ENCODE measurements at regions not wholly inside any gene's neighbourhood (a gene's known extent, or its start where the extent isn't known, plus 50 kb on each side); places are given as distances from the start of the nearest gene placed in this dataset.
"Not testable (repeated sequence)": the region's sequence is repeated elsewhere in the genome, so short reads cannot be mapped to it uniquely, and the experiment has no call there.

DNA sequence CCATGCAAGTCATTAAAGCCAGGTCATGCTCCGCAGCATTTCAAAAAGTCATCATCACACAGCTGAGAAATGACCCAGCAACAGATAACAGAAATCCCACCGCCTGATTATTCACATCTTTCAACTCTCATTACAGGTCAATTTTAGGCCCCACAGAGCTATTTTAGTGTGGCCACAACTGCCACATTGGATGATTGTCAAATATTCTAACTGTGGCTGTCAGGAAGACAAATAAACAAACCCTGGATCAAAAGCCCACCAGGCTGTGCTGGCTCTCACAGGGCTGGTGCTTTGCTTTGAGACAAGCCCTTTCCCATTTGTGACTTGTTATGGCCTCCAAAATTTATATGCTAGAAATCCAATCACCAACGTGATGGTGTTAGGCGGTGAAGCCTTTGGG lies 117.6 kb upstream of the CDC14C start:
- DNase-seq: no peak
- intact Hi-C loops (cut with DNase I): no loop called here
- no peak for ATAC-seq (ENCODE audit: poor library complexity)

- ATAC-seq (ENCODE audit: poor library complexity): no peak
- intact Hi-C loops (cut with DNase I): no loop called here
- DNase-seq: no peak
Observed at GRCh38 chr7:48811071-48811470, 113.3 kb upstream of the CDC14C start.

DNA sequence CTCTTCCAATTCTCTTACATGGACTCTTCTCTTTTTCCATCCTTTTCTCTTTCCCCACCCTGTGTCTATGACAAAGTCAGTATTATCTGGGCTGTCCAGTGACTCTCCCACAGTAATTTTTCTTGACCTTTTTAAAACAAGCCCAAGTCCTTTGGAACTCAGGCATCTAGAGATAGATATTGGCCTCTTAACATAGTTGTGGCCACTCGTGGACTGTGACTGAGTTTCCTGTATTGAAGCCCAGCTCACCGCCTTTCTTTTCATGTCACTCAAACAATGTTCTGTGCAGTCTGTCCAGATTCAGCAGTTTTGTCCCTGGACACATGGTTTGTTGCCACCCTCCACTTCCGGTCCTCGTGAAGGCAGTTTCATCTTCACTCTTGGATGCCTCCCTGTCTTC lies 110.9 kb upstream of the CDC14C start:
- intact Hi-C loops (cut with DNase I): no loop called here
- DNase-seq (no peak), ATAC-seq (ENCODE audit: poor library complexity) (no peak)

DNA sequence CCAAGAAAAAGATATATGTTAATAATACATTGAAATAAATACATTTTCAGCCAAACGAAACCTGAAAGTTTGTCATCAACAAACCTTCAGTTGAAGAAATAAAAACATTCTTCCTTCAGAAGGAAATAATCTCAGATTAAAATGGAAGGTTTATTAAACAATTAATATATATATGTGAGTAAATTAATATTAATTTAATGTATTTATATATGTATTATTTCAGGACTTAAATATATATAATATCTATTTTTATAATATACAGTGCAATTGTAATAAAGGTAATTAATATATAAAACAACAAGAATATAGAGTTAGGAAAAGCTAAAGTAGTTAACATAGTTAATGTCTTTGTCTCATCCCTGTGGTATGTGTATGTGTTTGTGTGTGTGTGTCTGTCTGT lies 102.2 kb upstream of the CDC14C start:
- DNase-seq: no peak
- intact Hi-C loops (cut with DNase I): no loop called here
- no peak for ATAC-seq (ENCODE audit: poor library complexity)

GRCh38 chr7:48832303-48832845 lies 92.0 kb upstream of the CDC14C start:
- DNase-seq (no peak), ATAC-seq (ENCODE audit: poor library complexity) (no peak)
- intact Hi-C loops (cut with DNase I): no loop called here

GRCh38 chr7:48837266-48837665 lies 87.1 kb upstream of the CDC14C start:
- intact Hi-C loops (cut with DNase I): no loop called here
- no peak for DNase-seq
- ATAC-seq (ENCODE audit: poor library complexity): peak; percentile 67

GRCh38 chr7:48839108-48839507 lies 85.2 kb upstream of the CDC14C start:
- DNase-seq (no peak), ATAC-seq (ENCODE audit: poor library complexity) (no peak)
- intact Hi-C loops (cut with DNase I): no loop called here

DNA sequence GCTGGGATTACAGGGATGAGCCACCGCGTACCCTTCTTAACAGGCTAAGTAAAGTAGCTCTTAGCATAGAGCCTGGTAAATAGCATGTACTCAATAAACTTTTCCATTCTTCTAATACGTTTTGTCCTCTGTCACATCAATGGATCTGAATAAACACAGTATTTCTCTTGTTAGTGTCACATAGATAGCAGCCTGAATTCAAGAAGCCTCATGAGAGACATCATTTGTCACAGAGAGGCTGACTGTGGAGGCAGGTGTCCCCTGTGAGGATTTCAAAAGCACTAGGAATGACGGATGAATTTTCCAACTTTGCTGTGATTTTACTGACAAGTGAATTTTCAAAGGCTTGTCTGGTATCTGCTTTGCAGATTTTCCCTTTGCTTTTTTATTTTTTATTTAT lies 82.6 kb upstream of the CDC14C start:
- no peak for ATAC-seq (ENCODE audit: poor library complexity)
- no peak for DNase-seq
- intact Hi-C loops (cut with DNase I): no loop called here

- intact Hi-C loops (cut with DNase I): no loop called here
- no peak for DNase-seq
- no peak for ATAC-seq (ENCODE audit: poor library complexity)
Observed at GRCh38 chr7:48847917-48848316, 76.4 kb upstream of the CDC14C start.

GRCh38 chr7:48860447-48860846 lies 63.9 kb upstream of the CDC14C start:
- ATAC-seq (ENCODE audit: poor library complexity); DNase-seq; intact Hi-C loops (cut with DNase I): not testable (repeated sequence)

DNA sequence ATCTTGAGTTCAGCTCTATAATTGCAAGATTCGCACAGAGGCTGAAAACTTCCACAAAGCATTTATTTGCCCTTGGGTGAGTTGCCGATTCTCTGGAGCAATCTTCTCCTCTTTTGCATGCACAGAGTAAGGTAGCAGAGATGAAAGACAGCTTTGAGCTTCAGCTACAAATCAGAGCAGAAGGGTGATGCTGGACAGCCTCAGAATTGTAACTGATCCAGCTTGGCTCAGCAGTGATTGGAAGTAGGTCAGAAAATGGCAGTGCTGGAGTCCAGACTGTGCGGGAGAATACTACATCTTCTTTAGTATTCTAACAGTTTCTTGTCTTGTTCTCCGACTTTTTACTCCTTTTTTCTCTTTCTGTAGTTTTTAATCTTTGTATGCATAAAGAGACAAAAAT lies 55.4 kb upstream of the CDC14C start:
- no peak for ATAC-seq (ENCODE audit: poor library complexity)
- intact Hi-C loops (cut with DNase I): no loop called here
- DNase-seq: no peak

DNA sequence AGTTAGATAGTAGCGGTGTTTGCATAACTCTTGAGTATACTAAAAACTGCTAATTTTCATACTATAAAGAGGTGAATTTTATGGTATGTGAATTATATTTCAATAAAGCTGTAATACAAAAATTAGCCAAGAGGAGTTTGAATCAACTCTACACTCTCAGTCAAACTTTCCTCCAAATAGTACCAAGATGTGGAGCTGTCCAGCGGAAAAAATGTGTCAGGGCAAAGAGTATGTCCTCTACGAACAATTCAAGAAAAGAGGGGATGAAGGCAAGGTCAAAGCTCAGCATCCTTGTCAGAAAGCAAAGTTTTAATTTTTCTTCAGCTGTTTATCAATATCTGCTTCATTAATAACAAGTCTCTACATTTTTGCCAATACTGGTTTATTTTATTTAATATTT lies 51.8 kb upstream of the CDC14C start:
- intact Hi-C loops (cut with DNase I): loop anchor here (5.0 kb wide), 1 partner anchor 570 kb away; no protein-coding TSS in a partner anchor
- DNase-seq (no peak), ATAC-seq (ENCODE audit: poor library complexity) (no peak)

Data from Right ventricle myocardium superior (tissue), 1 donor.